HT1080 (cell line): ENCODE measurements at regions not wholly inside any gene's neighbourhood (a gene's known extent, or its start where the extent isn't known, plus 50 kb on each side); places are given as distances from the start of the nearest gene placed in this dataset.
A peak's percentile ranks its signal among the peaks of the same experiment; 100 is the strongest.

ENCODE experiments used
- DNase-seq: peaks from one replicate; pipeline ENCODE4 v3.0.0-alpha.2; 2015; ENCODE audit warnings: low read depth

DNA sequence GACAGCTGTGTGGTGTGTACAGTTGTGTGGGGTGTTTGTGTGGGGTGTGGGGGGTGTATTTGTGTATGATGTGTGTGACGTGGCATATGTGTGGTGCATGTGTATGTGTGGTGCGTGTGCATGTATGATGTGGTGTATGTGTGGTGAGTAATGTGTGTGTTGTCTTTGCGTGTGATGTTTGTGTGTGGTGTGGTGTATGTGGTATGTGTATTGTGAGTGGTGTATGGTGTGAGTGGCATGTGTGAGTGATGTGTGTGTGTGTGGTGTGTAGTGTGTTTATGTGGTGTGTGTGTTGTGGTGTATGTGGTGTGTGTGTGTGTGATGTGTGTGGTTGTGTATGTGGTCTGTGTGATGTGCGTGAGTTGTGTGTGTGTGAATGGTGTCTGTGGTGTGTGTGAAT lies 191.1 kb downstream of the MELK start:
- DNase-seq: no peak

DNA sequence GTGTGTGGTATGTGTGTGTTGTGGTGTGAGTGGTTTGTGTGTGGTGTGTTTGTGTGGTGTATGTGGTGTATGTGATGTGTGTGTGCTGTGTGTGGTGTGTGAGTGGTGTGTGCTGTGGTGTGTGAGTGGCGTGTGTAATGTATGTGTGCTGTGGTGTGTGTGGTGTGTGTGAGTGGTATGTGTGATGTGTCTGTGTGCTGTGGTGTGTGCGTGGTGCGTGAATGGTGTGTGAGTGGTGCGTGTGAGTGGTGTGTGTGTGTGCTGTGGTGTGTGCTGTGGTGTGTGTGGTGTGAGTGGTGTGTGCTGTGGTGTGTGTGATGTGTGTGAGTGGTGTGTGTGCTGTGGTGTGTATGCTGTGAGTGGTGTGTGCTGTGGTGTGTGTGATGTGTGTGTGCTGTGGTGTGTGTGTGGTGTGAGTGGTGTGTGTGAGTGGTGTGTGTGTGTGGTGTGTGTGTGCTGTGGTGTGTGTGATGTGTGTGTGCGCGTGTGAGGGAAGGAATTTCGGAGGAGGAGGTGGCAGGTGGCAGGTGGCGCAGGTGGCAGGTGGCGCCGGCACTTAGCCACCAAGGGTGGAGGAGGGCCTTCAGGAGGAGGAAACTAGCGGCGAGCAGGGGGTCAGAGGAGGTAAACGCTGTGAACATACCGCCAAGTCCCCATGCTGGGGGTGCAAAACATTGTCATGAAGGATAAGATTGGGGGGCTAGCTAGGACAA lies 191.8 kb downstream of the MELK start:
- DNase-seq: no peak

DNA sequence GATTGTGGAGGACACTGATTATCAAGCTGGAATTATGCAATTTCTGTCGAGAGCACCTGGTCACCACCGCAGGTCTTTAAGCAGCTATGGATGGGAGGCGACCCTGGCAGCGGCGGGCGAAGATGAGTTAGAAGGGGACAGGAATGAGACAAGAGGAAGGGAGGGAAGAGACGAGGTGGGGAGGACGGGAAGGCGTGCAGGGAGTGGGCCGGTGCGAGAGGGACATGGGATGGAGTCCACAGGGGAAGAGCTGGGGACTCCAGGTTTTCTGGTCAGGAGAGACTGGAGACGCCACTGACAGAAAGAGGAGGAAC lies 192.3 kb downstream of the MELK start:
- DNase-seq: no peak

DNA sequence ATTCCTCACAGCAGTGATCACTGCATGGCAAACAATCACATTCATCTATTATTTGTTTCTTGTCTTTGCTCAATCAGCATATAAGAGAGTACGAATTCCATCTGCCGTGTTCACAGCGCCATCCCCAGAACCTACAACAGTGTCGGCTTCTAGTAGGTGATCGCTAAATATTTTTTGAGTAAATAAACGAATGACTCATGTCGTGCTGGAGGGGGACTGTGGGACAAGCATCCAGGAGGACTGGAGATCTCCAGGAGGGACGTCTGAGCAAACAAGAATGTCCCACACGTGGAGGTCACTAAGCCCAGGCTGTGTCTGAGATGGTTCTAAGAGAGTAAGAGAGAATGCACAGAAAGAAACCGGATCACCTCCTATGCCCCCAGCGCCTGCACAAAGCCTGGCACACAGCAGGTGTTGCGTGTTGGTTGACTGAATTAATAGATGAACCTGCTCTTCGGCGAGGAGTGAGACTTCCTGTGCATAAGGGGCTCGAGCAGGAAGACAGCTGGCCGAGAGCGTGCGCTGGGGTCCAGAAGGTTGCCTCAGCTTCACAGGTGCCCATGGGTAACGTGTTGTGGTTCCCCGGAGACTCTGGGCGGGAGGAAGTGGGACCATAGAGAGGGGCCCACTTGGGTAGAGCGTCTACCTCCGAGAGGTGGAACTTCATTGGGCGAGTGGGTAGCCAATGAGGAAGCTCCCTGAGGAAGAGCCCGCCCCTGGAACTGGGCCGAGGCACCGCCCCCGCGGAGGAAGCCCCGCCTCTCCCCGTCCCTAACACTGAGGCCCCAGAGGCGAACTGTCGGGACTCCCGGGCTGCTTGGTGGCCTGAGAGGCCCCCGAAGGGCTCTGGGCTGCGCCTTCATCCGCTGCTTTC lies 193.0 kb downstream of the MELK start:
- DNase-seq: peak; percentile 81

DNA sequence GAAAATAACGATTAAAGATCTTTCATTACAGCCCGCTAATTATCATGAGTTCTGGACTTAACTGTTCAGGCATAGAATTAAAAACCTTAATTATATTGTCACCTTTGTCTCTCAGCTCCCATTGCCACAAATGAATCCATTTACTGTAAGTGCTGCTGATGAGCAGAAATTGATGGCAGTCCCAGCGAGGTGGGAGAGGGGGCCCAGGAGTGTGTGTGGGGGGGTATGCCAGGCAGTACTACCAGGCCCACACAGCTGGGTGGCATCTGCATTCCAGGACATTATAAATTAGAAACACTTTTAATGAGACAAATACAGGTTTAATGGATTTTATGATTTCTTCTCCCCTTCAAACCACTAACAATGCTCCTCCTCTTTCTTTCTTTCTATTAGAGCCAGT lies 196.0 kb downstream of the MELK start:
- no peak for DNase-seq

DNA sequence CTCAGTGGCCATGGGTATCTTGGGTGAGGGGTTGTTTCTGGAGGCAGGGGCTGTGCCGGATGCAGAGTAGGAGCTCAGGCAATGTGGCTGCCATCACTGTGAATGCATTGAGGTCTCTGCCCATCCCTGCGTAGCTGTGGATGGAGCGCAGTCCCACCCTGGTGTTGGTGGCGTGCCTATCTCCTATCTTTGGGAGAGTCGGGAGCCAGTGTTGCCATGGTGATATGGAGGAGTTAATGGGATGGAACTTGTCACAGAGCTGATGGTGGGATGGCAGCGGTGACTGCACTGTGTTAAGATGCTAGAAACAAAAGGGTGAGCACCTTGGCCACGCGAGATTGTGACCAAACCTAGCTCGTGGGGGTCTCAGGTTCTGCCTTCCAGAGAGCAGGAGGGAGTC lies 197.3 kb downstream of the MELK start:
- no peak for DNase-seq

DNA sequence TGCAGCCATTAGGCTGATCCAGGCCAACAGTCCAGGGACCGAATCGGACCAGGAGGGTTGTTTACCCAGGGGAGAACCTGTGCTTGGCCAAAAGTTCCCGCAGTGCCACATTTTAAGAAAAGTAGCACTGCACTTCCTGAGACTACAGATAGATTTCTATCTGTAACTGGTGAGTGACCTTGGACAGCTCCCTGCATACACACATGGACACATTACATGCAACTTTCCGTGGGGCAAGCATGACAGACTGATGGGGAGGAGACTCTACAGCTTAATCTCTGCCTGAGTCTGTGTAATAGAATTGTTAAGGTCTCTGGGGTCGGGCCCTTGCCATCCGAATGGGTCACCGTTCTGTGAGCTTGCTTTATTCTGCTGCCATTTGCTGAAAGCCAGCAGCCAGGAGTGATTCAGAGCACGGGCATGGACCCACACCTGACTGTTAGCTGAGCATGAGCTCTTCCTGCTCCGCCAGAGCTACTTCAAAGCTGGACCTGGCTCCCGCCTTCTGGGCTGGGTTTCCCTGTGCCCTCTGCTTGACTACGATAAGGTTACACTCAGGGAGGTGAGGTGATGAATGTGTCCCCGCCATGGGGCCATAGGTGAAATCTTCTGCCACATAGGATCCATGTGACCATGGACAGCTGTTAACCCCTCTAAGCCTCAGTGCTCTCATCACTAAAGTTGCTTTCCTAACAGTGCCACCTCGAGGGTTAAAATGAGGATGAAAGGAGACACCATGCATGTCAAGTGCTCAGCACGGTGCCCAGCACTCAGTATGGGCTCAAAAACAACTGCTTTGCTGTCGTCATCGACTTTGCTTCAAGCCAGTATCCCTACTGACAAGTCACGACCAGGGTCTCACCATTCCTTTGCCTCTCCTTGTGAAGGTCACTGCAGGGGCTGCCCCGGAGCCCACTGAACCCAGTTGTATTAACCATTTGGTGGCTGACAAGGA lies 200.0 kb downstream of the MELK start:
- no peak for DNase-seq

DNA sequence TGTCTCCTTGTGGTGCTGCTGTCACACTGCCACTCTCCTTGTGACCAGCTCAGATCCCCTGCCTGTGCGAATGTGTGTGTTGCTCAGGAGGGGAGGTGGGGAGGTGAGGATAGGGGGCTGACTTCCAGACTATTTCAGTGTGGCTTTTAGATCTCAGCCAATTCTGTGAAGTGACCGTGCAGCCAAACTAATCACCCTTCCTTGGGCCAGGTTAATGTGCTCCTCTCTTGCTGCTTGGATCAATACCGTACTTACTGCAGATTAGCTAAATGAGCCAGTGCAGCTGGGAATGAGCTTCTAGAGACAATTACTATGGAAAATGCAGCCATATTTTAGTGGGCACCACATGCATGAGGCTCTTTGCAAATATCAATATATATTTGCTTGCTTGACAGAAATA lies 206.0 kb downstream of the MELK start:
- no peak for DNase-seq

DNA sequence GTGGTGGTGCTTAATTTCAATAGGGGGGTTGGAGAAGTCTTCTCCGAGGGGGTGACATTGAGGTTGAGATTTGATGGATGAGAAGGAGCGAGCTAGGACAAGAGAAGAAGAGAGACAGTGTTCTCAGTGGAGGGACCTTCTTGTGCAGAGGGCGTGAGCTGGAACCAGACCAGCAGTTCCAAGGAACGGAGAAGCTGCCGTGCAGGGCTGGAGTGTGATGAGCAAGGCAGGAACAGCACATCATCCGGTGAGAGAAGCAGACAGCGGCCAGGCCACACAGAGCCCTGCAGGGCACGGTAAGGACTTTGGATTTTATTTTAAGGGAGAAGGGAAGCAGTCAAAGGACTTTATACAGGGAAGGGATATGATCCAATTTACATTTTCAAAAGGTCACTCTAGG lies 206.9 kb downstream of the MELK start:
- DNase-seq: no peak

DNA sequence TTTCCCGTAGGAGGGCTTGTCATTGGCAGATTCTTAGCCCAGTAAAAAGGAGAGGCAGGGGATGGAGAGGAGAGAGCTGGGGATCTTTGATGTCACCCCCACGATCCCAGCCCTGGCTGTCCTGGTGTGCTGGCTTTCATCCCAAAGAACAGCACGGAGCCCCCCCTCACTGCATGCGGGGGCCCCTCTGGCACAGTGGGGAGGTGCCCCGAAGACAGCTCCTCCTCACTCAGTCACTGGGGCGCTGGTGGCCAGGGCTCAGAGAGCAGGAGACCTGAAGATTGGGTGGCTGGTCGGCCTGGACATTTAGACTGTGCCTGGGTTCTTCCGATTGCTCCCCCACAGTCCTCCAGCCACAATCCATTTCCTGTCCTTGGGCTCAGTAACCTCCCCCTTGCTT lies 207.5 kb downstream of the MELK start:
- no peak for DNase-seq

DNA sequence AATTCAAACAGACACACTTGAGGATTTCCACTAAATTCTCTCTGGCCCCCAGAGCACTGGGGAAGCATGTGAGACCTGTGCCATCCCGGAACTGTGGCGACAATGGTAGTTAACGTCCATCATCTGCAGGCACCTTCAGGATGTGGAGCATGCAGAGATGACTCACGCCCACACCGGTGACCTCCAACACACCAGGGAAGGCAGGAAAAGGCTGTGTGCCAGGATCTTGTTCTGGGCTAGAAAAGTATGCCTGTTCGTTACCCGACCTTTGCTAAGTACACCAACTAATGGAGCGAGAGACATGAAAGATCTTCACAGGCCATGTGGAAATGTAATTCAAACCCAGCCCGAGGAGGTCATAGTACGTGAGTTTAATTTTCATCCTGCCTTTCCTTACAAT lies 208.8 kb downstream of the MELK start:
- peak; percentile 71 for DNase-seq
